Immature natural killer cell (primary cell): ENCODE measurements at regions not wholly inside any gene's neighbourhood (a gene's known extent, or its start where the extent isn't known, plus 50 kb on each side); places are given as distances from the start of the nearest gene placed in this dataset.
"Not testable (repeated sequence)": the region's sequence is repeated elsewhere in the genome, so short reads cannot be mapped to it uniquely, and the experiment has no call there.

Experiments
- DNase-seq, 3 donors: peaks; one replicate each; pipeline ENCODE4 v3.0.0; 2022; ENCODE audit warnings: mixed read lengths in 1 of 3
- H3K27ac Mint-ChIP-seq, 6 donors: one replicate each; pipeline ENCODE4 v1.8.0; 2020; ENCODE audit warnings: mixed read lengths in 6 of 6, mild to moderate bottlenecking in 5 of 6, inconsistent platforms in 4 of 6, moderate library complexity in 3 of 6
- H3K27me3 Mint-ChIP-seq, 3 donors: one replicate each; pipeline ENCODE4 v1.8.0; 2020 to 2021; ENCODE audit warnings: low read depth in 3 of 3, mild to moderate bottlenecking in 3 of 3, mixed read lengths in 3 of 3, moderate library complexity in 3 of 3, inconsistent platforms in 1 of 3
- H3K36me3 Mint-ChIP-seq, 3 donors: one replicate each; pipeline ENCODE4 v1.8.0; 2020; ENCODE audit warnings: mixed read lengths in 3 of 3, inconsistent platforms in 2 of 3, mild to moderate bottlenecking in 2 of 3
- H3K4me1 Mint-ChIP-seq, 2 donors: one replicate each; pipeline ENCODE4 v1.8.0; 2020; ENCODE audit warnings: inconsistent platforms in 2 of 2, mild to moderate bottlenecking in 2 of 2, mixed read lengths in 2 of 2, moderate library complexity in 1 of 2
- H3K4me3 Mint-ChIP-seq, 5 donors: one replicate each; pipeline ENCODE4 v1.8.0; 2020; ENCODE audit warnings: mild to moderate bottlenecking in 5 of 5, mixed read lengths in 5 of 5, inconsistent platforms in 3 of 5, moderate library complexity in 3 of 5
- H3K9me3 Mint-ChIP-seq, 6 donors: one replicate each; pipeline ENCODE4 v1.8.0; 2020; ENCODE audit warnings: mild to moderate bottlenecking in 6 of 6, mixed read lengths in 6 of 6, inconsistent platforms in 4 of 6, moderate library complexity in 3 of 6

GRCh38 chr3:38958026-38958720 is 93.6 kb downstream of the SCN11A start:
- peaks cover 0 to 8% (median 4%) of the 10 kb centered on the region in 3 donors for H3K27me3 Mint-ChIP-seq
- no peaks in the 10 kb centered on the region for H3K9me3 Mint-ChIP-seq
- H3K27ac Mint-ChIP-seq = no peak overlapping the region
- no peaks in the 10 kb centered on the region for H3K4me1 Mint-ChIP-seq
- no peak overlapping the region for H3K4me3 Mint-ChIP-seq
- no peak for DNase-seq
- H3K36me3 Mint-ChIP-seq = no peaks in the 10 kb centered on the region

GRCh38 chr3:38957296-38957695 is 94.4 kb downstream of the SCN11A start:
- Mint-ChIP-seq H3K27ac (no peak overlapping the region), H3K4me1 (no peaks in the 10 kb centered on the region), H3K4me3 (no peak overlapping the region), H3K36me3 (no peaks in the 10 kb centered on the region), H3K9me3 (no peaks in the 10 kb centered on the region), H3K27me3 (peaks cover 0 to 9% (median 4%) of the 10 kb centered on the region in 3 donors)
- no peak for DNase-seq

- no peak overlapping the region for H3K4me3 Mint-ChIP-seq
- no peaks in the 10 kb centered on the region for H3K36me3 Mint-ChIP-seq
- H3K27ac Mint-ChIP-seq = no peak overlapping the region
- H3K4me1 Mint-ChIP-seq = no peaks in the 10 kb centered on the region
- no peaks in the 10 kb centered on the region for H3K9me3 Mint-ChIP-seq
- H3K27me3 Mint-ChIP-seq = peaks cover 2 to 5% (median 3%) of the 10 kb centered on the region in 3 donors
- no peak for DNase-seq
These were observed 99.0 kb downstream of the SCN11A start for GRCh38 chr3:38952721-38953120.

- H3K9me3 Mint-ChIP-seq, H3K27ac Mint-ChIP-seq, H3K27me3 Mint-ChIP-seq, H3K4me3 Mint-ChIP-seq, H3K4me1 Mint-ChIP-seq, DNase-seq, H3K36me3 Mint-ChIP-seq: not testable (repeated sequence)
These were observed 100.6 kb downstream of the SCN11A start for GRCh38 chr3:38951167-38951566.

DNA sequence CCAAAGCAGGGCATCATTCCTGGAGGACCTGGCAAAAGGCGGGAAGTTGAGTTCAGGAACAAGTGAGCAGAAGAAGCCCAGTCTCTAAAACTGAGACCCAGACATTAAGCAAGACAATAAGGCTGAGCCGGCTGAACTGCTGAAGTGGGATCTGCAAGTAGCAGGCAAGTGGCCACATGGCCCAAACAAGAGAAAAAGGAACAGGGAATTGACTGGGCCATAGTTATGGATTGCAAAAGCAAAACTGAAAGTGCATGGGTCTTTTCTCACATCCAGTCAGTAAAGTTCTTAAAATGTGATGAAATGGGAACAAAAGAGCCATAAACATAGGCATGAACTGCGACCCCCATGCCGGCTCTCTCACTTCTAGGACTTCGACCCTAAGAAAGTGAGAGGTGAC is 101.2 kb downstream of the SCN11A start:
- Mint-ChIP-seq H3K27me3 (peaks cover 2 to 9% (median 6%) of the 10 kb centered on the region in 3 donors), H3K4me3 (no peak overlapping the region), H3K9me3 (no peaks in the 10 kb centered on the region), H3K27ac (no peak overlapping the region), H3K36me3 (no peaks in the 10 kb centered on the region), H3K4me1 (no peaks in the 10 kb centered on the region)
- no peak for DNase-seq

DNA sequence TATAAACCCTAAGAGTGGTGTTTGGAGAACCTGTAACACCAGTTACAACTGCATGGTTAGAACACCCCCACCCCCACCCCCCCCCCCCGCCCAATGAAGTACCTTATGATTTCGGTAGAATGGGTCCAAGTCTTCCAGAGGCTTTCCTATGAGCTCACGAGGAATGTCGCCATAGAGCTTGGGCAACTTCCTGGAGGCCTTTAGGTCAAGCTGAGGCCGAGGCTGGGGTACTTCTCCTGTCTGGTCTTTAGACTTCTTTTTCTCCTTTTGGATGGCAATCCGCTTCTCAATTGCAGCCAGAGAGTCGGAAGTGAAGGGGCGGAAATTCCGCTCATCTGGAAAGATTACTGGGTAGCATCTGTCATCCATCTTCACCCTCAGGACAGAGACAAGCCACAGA is 101.8 kb downstream of the SCN11A start:
- Mint-ChIP-seq H3K4me1 (no peaks in the 10 kb centered on the region), H3K27ac (no peak overlapping the region), H3K36me3 (no peaks in the 10 kb centered on the region), H3K9me3 (no peaks in the 10 kb centered on the region), H3K4me3 (no peak overlapping the region), H3K27me3 (peaks cover 2 to 9% (median 7%) of the 10 kb centered on the region in 3 donors)
- no peak for DNase-seq

DNA sequence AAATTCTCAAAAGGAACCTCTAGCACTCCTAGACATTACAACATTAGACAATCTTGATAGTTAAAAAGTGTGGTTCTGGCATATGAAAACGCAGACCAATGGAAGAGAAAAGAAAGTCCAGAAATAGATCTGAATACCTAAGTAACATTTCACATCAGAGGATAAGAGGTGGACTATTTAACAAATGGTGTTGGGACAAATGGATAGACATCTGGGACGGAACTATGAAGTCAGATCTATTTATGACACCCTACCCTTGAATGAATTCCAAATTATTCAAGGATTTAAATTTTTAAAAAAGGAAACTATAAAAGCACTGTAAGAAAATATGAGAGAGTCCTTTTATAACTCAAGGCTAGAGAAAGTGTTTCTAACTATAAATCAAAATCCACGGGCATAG is 111.3 kb downstream of the SCN11A start:
- H3K9me3 Mint-ChIP-seq = peaks cover 0 to 4% (median 0%) of the 10 kb centered on the region in 6 donors
- H3K4me1 Mint-ChIP-seq = no peaks in the 10 kb centered on the region
- peaks cover under 1 to 9% (median 4%) of the 10 kb centered on the region in 3 donors for H3K27me3 Mint-ChIP-seq
- H3K27ac Mint-ChIP-seq = no peak overlapping the region
- no peaks in the 10 kb centered on the region for H3K36me3 Mint-ChIP-seq
- no peak overlapping the region for H3K4me3 Mint-ChIP-seq
- DNase-seq = no peak

DNA sequence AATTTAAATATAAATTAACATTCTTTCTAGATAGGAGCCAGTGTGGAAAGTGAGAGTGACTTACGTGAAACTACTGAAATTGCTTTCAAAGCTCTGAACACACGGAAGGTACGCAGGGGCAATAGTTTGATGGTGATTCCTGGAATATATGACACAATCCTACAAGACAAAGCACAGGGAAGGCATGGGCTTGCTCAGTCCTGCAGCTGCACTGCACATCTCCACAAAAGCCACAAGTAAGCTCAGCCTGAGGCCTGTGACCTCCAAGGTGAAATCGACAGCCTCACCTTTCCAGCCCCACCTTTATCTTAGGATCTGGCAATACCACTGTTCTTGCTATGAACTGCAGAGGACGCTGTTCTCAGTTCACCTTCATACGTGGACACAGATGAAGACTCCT is 109.3 kb upstream of the SCN10A start:
- Mint-ChIP-seq H3K4me1 (no peaks in the 10 kb centered on the region), H3K4me3 (no peak overlapping the region), H3K27me3 (peaks cover 0 to 4% (median 0%) of the 10 kb centered on the region in 3 donors), H3K9me3 (peaks cover 0 to 2% (median 0%) of the 10 kb centered on the region in 6 donors), H3K36me3 (no peaks in the 10 kb centered on the region), H3K27ac (no peak overlapping the region)
- no peak for DNase-seq

DNA sequence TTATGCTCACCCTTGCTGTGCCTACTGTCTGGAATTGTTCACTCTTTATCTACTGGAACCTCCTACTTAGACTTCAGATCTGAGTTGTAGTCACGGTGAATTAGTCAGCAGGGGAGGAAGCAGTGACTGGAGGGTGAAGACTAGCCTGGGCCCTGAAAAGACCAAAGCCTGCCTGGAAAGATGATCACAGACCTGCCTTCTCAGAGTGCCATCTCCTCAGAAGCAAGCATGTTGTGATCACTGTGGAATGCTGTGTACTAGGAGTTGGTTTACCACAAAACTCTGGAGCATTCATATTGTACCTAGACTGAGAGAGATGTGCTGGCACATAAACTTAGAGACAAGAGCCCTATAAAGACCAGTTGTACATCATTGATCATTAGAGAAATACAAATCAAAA is 100.7 kb upstream of the SCN10A start:
- no peak overlapping the region for H3K27ac Mint-ChIP-seq
- no peaks in the 10 kb centered on the region for H3K36me3 Mint-ChIP-seq
- DNase-seq = no peak
- H3K4me3 Mint-ChIP-seq = no peak overlapping the region
- peaks cover 0 to 3% (median 0%) of the 10 kb centered on the region in 3 donors for H3K27me3 Mint-ChIP-seq
- peaks cover 0 to 5% (median 0%) of the 10 kb centered on the region in 6 donors for H3K9me3 Mint-ChIP-seq
- H3K4me1 Mint-ChIP-seq = no peaks in the 10 kb centered on the region

GRCh38 chr3:38907426-38907825 is 91.4 kb upstream of the SCN10A start:
- Mint-ChIP-seq H3K4me1 (no peaks in the 10 kb centered on the region), H3K36me3 (no peaks in the 10 kb centered on the region), H3K4me3 (no peak overlapping the region), H3K9me3 (peaks cover 0 to 4% (median 0%) of the 10 kb centered on the region in 6 donors), H3K27ac (no peak overlapping the region), H3K27me3 (peaks cover 0 to 4% (median 4%) of the 10 kb centered on the region in 3 donors)
- no peak for DNase-seq

DNA sequence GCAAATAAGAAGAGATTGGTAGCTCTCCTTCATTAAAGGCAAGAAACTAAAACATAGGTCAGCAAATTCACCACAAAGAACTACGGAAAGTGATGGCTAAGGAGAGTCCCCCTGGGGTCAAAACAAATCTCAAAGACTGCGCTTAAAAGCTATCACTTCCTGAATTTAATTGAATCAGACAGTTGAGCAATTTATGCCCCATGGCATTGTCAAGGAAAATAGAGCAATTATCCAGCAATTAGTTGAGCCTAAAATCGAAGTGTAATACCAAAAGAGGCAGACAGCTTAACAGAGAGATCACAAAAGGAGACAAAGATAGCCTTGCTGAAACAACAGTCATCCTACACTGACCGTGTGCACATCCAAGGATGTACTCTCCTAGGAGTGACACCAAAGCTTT is 74.4 kb upstream of the SCN10A start:
- Mint-ChIP-seq H3K4me3 (no peak overlapping the region), H3K27ac (no peak overlapping the region), H3K27me3 (peaks cover 0 to 5% (median 2%) of the 10 kb centered on the region in 3 donors), H3K9me3 (peaks cover 2 to 22% (median 10%) of the 10 kb centered on the region in 6 donors), H3K4me1 (no peaks in the 10 kb centered on the region), H3K36me3 (peaks cover 0 to 6% (median 0%) of the 10 kb centered on the region in 3 donors)
- no peak for DNase-seq

GRCh38 chr3:38878646-38879045 is 62.6 kb upstream of the SCN10A start:
- Mint-ChIP-seq H3K27me3 (peaks cover 0 to 9% (median 1%) of the 10 kb centered on the region in 3 donors), H3K27ac (no peak overlapping the region), H3K9me3 (peaks cover 0 to 2% (median 0%) of the 10 kb centered on the region in 6 donors), H3K36me3 (no peaks in the 10 kb centered on the region), H3K4me3 (no peak overlapping the region), H3K4me1 (no peaks in the 10 kb centered on the region)
- no peak for DNase-seq
